Hepatocyte (in vitro differentiated cells): ENCODE measurements at regions not wholly inside any gene's neighbourhood (a gene's known extent, or its start where the extent isn't known, plus 50 kb on each side); places are given as distances from the start of the nearest gene placed in this dataset.

Source experiments
- DNase-seq: peaks from one replicate; pipeline ENCODE4 v3.0.0-alpha.2; 2016; ENCODE audit warnings: low spot score
- H2AFZ ChIP-seq: fragments of 200-600 bp; sonication (generic); 2 replicates; pipeline ENCODE4 v1.6.0; 2016; ENCODE audit warnings: antibody characterized with exemption, mild to moderate bottlenecking
- H3K27ac ChIP-seq: fragments of 200-600 bp; sonication (generic); 2 replicates; pipeline ENCODE4 v1.5.1; 2016; ENCODE audit warnings: mild to moderate bottlenecking
- H3K27me3 ChIP-seq: fragments of 200-600 bp; sonication (generic); 2 replicates; pipeline ENCODE4 v1.6.1; 2016
- H3K36me3 ChIP-seq: fragments of 200-600 bp; sonication (generic); replicated peaks from 2 replicates; pipeline ENCODE4 v1.5.1; 2016; ENCODE audit warnings: low read depth; ENCODE audit not compliant: insufficient read depth
- H3K4me1 ChIP-seq: fragments of 200-600 bp; sonication (generic); 2 replicates; pipeline ENCODE4 v1.5.1; 2016; ENCODE audit warnings: mild to moderate bottlenecking, moderate library complexity; ENCODE audit not compliant: insufficient read depth
- H3K4me2 ChIP-seq: fragments of 200-600 bp; sonication (generic); 2 replicates; pipeline ENCODE4 v1.6.0; 2016
- H3K4me3 ChIP-seq: fragments of 200-600 bp; sonication (generic); 2 replicates; pipeline ENCODE4 v1.5.1; 2016; ENCODE audit warnings: mild to moderate bottlenecking
- H3K79me2 ChIP-seq: fragments of 200-600 bp; sonication (generic); 2 replicates; pipeline ENCODE4 v1.6.0; 2017; ENCODE audit warnings: mild to moderate bottlenecking
- H3K9me2 ChIP-seq: fragments of 200-600 bp; sonication (generic); replicated peaks from 2 replicates; pipeline ENCODE4 v1.6.0; 2017; ENCODE audit warnings: mild to moderate bottlenecking; ENCODE audit not compliant: insufficient read depth
- H3K9me3 ChIP-seq: fragments of 200-600 bp; sonication (generic); 2 replicates; pipeline ENCODE4 v1.5.1; 2016; ENCODE audit warnings: low read depth, mild to moderate bottlenecking
- H4K20me1 ChIP-seq: fragments of 200-600 bp; sonication (generic); 2 replicates; pipeline ENCODE4 v1.6.0; 2016; ENCODE audit warnings: mild to moderate bottlenecking; ENCODE audit not compliant: insufficient read depth, poor library complexity, severe bottlenecking
- CTCF ChIP-seq: fragments of 200-600 bp; sonication (generic); IDR thresholded peaks from 2 replicates; pipeline ENCODE4 v1.5.1; 2016; ENCODE audit warnings: antibody characterized with exemption, mild to moderate bottlenecking; ENCODE audit not compliant: poor library complexity
- EZH2 ChIP-seq: fragments of 200-600 bp; sonication (generic); IDR thresholded peaks from 2 replicates; pipeline ENCODE4 v1.6.1; 2016; ENCODE audit warnings: antibody characterized with exemption, mild to moderate bottlenecking, borderline replicate concordance
- EZH2phosphoT487 ChIP-seq: fragments of 200-600 bp; sonication (generic); IDR thresholded peaks from one replicate; pipeline ENCODE4 v1.6.1; 2018; ENCODE audit warnings: antibody characterized with exemption, mild to moderate bottlenecking, low read depth, moderate library complexity; ENCODE audit not compliant: unreplicated experiment, severe bottlenecking
- WGBS: methylation state at CpG from one replicate; pipeline ENCODE4 v1.1.6; 2016; ENCODE audit warnings: low lambda C conversion rate; ENCODE audit errors: missing lambda C conversion rate; 5-methylcytosine and 5-hydroxymethylcytosine counted together

GRCh38 chr2:173672573-173673340 is 292.4 kb downstream of the SP3 start:
- Histone ChIP-seq H4K20me1 (no peaks in the 10 kb centered on the region), H3K4me1 (no peaks in the 10 kb centered on the region), H3K36me3 (no peaks in the 10 kb centered on the region), H3K27me3 (no peaks in the 10 kb centered on the region), H2AFZ (no peak overlapping the region), H3K9me2 (no peaks in the 10 kb centered on the region), H3K9me3 (no peaks in the 10 kb centered on the region), H3K79me2 (no peaks in the 10 kb centered on the region), H3K4me2 (no peak overlapping the region), H3K27ac (no peak overlapping the region), H3K4me3 (no peak overlapping the region)
- DNase-seq, result no peak
- TF ChIP-seq EZH2phosphoT487 (no peak), EZH2 (no peak), CTCF (no peak)
- WGBS, result 96% methylated on average over 3 of the region's 3 CpGs

GRCh38 chr2:173673640-173674039 is 291.5 kb downstream of the SP3 start:
- TF ChIP-seq CTCF (no peak), EZH2 (no peak), EZH2phosphoT487 (no peak)
- Histone ChIP-seq H3K36me3 (no peaks in the 10 kb centered on the region), H3K4me3 (no peak overlapping the region), H3K9me2 (no peaks in the 10 kb centered on the region), H3K27me3 (no peaks in the 10 kb centered on the region), H2AFZ (no peak overlapping the region), H3K9me3 (no peaks in the 10 kb centered on the region), H3K79me2 (no peaks in the 10 kb centered on the region), H3K27ac (no peak overlapping the region), H3K4me2 (no peak overlapping the region), H3K4me1 (no peaks in the 10 kb centered on the region), H4K20me1 (no peaks in the 10 kb centered on the region)
- 92% methylated on average over 1 of the region's 1 CpG for WGBS
- DNase-seq, result no peak

- no peaks in the 10 kb centered on the region for H3K36me3 ChIP-seq
- no peak overlapping the region for H2AFZ ChIP-seq
These were observed 288.5 kb downstream of the SP3 start for GRCh38 chr2:173676647-173677046.

More at GRCh38 chr2:173676647-173677046, 288.5 kb downstream of the SP3 start:
- Histone ChIP-seq H3K79me2 (no peaks in the 10 kb centered on the region), H3K9me2 (no peaks in the 10 kb centered on the region), H4K20me1 (no peaks in the 10 kb centered on the region), H3K4me2 (no peak overlapping the region), H3K27me3 (no peaks in the 10 kb centered on the region), H3K9me3 (no peaks in the 10 kb centered on the region), H3K4me1 (no peaks in the 10 kb centered on the region), H3K4me3 (no peak overlapping the region), H3K27ac (no peak overlapping the region)
- TF ChIP-seq CTCF (no peak), EZH2phosphoT487 (no peak), EZH2 (no peak)
- DNase-seq, result no peak
- 92% methylated on average over 1 of the region's 1 CpG for WGBS
